ENCODE measurements at regions not wholly inside any gene's neighbourhood (a gene's known extent, or its start where the extent isn't known, plus 50 kb on each side); places are given as distances from the start of the nearest gene placed in this dataset.

GRCh38 chr4:160034501-160034900 is 931.6 kb downstream of the RAPGEF2 start:
- Histone ChIP-seq H3K9ac (replicated peaks in 1 of 4; ENCODE audit: extremely low read depth in 1 of 4, low read depth in 3 of 4, low read length in 3 of 4) (no peak overlapping the region), H3K18ac (ENCODE audit: extremely low read depth, low read length) (no peak overlapping the region), H2AK5ac (ENCODE audit: low read depth, low read length) (no peak overlapping the region), H3K4me2 (ENCODE audit: insufficient read depth in 1 of 2, low read depth in 2 of 2, low read length in 2 of 2) (no peak overlapping the region), H3K4me1 (replicated peaks in 1 of 4; ENCODE audit: control insufficient read depth in 3 of 4, insufficient read depth in 4 of 4, low read length in 3 of 4) (no peaks in the 10 kb centered on the region), H2BK120ac (replicated peaks; ENCODE audit: low read depth, low read length) (no peak overlapping the region), H3K14ac (ENCODE audit: insufficient read length) (no peak overlapping the region), H3K23ac (ENCODE audit: insufficient read length) (no peak overlapping the region), H3K36me3 (ENCODE audit: control insufficient read depth in 2 of 4, insufficient read depth in 4 of 4, low read length in 3 of 4) (no peaks in the 10 kb centered on the region), H3K27me3 (replicated peaks in 1 of 4; ENCODE audit: control insufficient read depth in 3 of 4, extremely low read depth in 1 of 4, insufficient read depth in 3 of 4, low read length in 3 of 4) (no peaks in the 10 kb centered on the region), H3K56ac (replicated peaks; ENCODE audit: insufficient read length, low read depth, low read length) (no peak overlapping the region), H3K79me1 (ENCODE audit: low read depth, low read length) (no peaks in the 10 kb centered on the region), H4K20me1 (replicated peaks in 1 of 2; ENCODE audit: control insufficient read depth in 1 of 2, insufficient read depth in 2 of 2, low read length in 2 of 2) (no peaks in the 10 kb centered on the region), H2BK20ac (ENCODE audit: low read length) (no peak overlapping the region), H4K8ac (ENCODE audit: extremely low read depth, insufficient read depth, low read length) (no peak overlapping the region), H3K4ac (replicated peaks; ENCODE audit: insufficient read length, low read depth, low read length) (no peak overlapping the region), H2BK5ac (ENCODE audit: low read depth, low read length) (no peak overlapping the region), H4K5ac (ENCODE audit: insufficient read length, low read depth, low read length) (no peak overlapping the region), H2BK12ac (ENCODE audit: low read depth, low read length) (no peak overlapping the region), H2AFZ (ENCODE audit: low read length) (no peak overlapping the region), H2BK15ac (ENCODE audit: low read length) (no peak overlapping the region), H3K27ac (ENCODE audit: low read depth, low read length) (no peak overlapping the region), H3K23me2 (ENCODE audit: low read depth, low read length) (no peaks in the 10 kb centered on the region), H4K91ac (replicated peaks; ENCODE audit: insufficient read length, low read length) (no peak overlapping the region), H3K79me2 (ENCODE audit: control insufficient read depth in 1 of 2, insufficient read depth in 2 of 2, low read length in 2 of 2) (no peaks in the 10 kb centered on the region), H3K4me3 (ENCODE audit: extremely low read depth in 1 of 4, insufficient read depth in 2 of 4, low read depth in 3 of 4, low read length in 4 of 4) (no peak overlapping the region), H3K9me3 (ENCODE audit: insufficient read depth in 2 of 2, low read depth in 1 of 2, low read length in 1 of 2) (no peaks in the 10 kb centered on the region)
- DNase-seq (ENCODE audit: low read depth in 1 of 2, low spot score in 2 of 2) (no peak), FAIRE-seq (no peak)
- CTCF ChIA-PET (ENCODE audit: partially characterized antibody) = no interaction called here
- POLR2A ChIA-PET (ENCODE audit: partially characterized antibody) = no interaction called here
- TF ChIP-seq CHD7 (IDR thresholded peaks at IDR 0.05; ENCODE audit: insufficient replicate concordance, low read length) (no peak), KDM5A (IDR thresholded peaks at IDR 0.05; ENCODE audit: low read length) (no peak)

Data from H1 (cell line).